AG10803 (cell line): ENCODE measurements at regions not wholly inside any gene's neighbourhood (a gene's known extent, or its start where the extent isn't known, plus 50 kb on each side); places are given as distances from the start of the nearest gene placed in this dataset.

ENCODE experiments used
- DNase-seq: peaks from one replicate; pipeline ENCODE4 v3.0.0; 2010; ENCODE audit warnings: low read depth
- H3K4me3 ChIP-seq: 2 replicates; pipeline ENCODE4 v1.5.1; 2011; ENCODE audit warnings: mild to moderate bottlenecking, low read length, control low read depth
- CTCF ChIP-seq: conservative IDR thresholded peaks from 2 replicates; pipeline ENCODE4 v1.5.1; 2011; ENCODE audit warnings: mild to moderate bottlenecking, low read length, control low read depth, inconsistent platforms

- TF ChIP-seq CTCF = no peak
- no peak overlapping the region for H3K4me3 ChIP-seq
- no peak for DNase-seq
Observed at GRCh38 chr9:105861972-105862371, 167.6 kb downstream of the TMEM38B start.

- no peak overlapping the region for H3K4me3 ChIP-seq
- TF ChIP-seq CTCF = no peak
- no peak for DNase-seq
Observed at GRCh38 chr9:105864248-105864898, 170.0 kb downstream of the TMEM38B start.

DNA sequence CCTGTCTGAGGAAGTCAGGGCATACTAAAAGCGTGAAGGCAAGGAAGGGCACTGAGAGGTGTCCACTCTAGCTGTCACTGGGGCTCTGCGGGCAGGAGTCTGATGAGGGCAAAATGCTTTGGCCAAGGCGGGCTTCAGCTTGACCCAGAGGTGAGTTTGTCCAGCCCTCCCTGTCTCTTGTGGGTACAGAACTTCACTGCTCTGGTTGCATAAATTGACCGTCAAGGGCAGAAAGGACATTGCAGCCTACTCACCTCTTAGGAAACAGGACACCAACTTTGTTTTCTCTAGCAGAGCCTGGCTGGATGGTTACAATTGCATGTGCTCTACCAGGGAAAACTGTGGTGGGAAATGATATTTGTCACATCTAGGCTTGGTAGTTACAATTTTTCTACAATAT, 170.9 kb downstream of the TMEM38B start:
- no peak for TF ChIP-seq CTCF
- H3K4me3 ChIP-seq = no peak overlapping the region
- no peak for DNase-seq

- DNase-seq = no peak
- TF ChIP-seq CTCF = no peak
- H3K4me3 ChIP-seq = no peak overlapping the region
Observed at GRCh38 chr9:105871540-105871939, 177.2 kb downstream of the TMEM38B start.

GRCh38 chr9:105873801-105874200, 179.5 kb downstream of the TMEM38B start:
- no peak for DNase-seq
- no peak for TF ChIP-seq CTCF
- H3K4me3 ChIP-seq = no peak overlapping the region

DNA sequence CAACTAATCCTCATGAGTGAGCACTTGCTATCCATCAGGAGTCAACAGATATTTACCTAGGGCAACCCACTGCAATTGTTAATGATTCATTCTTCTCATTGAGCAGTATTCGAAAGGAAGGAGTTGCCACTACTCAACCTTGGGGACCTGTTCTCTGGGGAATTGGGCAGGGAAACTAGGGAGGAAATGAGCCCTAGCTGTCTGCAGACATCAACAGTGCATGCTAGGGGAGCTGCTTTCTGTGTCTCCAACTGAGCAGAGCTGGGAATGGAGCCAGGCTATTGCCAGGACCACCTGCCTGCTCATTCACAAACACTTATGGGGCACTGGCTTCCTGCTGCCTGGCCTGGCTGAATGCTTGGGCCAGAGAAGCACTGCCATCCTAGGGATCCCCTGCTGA, 183.4 kb downstream of the TMEM38B start:
- no peak for TF ChIP-seq CTCF
- no peak for DNase-seq

DNA sequence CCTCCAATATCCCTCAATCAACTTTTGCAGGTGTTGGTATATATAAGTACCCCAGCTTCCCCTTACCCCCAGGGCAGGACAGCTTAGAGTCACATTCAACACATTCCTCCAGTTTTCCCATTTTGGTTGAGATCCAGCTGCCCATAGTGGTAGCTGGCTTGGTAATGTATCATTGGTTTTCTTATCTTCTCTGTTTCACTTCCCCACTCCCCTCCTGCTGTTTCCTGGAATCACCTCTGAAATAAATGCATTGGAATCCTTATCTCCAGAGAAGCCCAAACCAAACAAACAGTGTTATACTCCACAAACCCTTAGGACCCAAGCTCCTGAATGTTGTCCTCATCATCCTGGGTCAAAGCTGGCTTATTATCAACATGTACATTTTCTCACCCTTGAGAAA, 184.8 kb downstream of the TMEM38B start:
- DNase-seq = no peak
- TF ChIP-seq CTCF = no peak
- H3K4me3 ChIP-seq = no peak overlapping the region

More for the DNA sequence above, 183.4 kb downstream of the TMEM38B start:
- H3K4me3 ChIP-seq = no peak overlapping the region
